Right lobe of liver (tissue), 4 donors: ENCODE measurements at regions not wholly inside any gene's neighbourhood (a gene's known extent, or its start where the extent isn't known, plus 50 kb on each side); places are given as distances from the start of the nearest gene placed in this dataset.

ENCODE experiments used
- CTCF ChIP-seq, 4 donors: fragments of 200-600 bp in 3 of 4; fragments of 450-650 bp in 1 of 4; IDR thresholded peaks; one replicate each; pipeline versions ENCODE4 v1.5.1 to v1.8.0; 2016 to 2022; ENCODE audit warnings: antibody characterized with exemption in 4 of 4, mild to moderate bottlenecking in 2 of 4
- POLR2A ChIP-seq: fragments of 450-650 bp; IDR thresholded peaks from one replicate; pipeline ENCODE4 v1.6.1; 2017; ENCODE audit warnings: antibody characterized with exemption, mild to moderate bottlenecking
- donor health status: DM: no; HTN: no; CAD: no.
- donor health status: DM: no; HTN: no; CAD: no.
- donor health status: DM: no; HTN: yes; CAD: no.

- TF ChIP-seq CTCF (IDR thresholded peaks at IDR 0.05) (no peak), POLR2A (no peak)
These were observed 142.8 kb upstream of the SAMSN1 start for GRCh38 chr21:14688936-14689335.
